Stimulated activated CD8-positive, alpha-beta memory T cell treated with anti-CD3 and anti-CD28 coated beads, Interleukin-4, amount 100 ng/mL, for 24 hours (primary cell): ENCODE measurements at regions not wholly inside any gene's neighbourhood (a gene's known extent, or its start where the extent isn't known, plus 50 kb on each side); places are given as distances from the start of the nearest gene placed in this dataset.

Source experiments
- DNase-seq: peaks from one replicate; pipeline ENCODE4 v3.0.0-alpha.2; 2020; ENCODE audit warnings: low read depth

- DNase-seq, result no peak
These were observed 1049.9 kb upstream of the TENM3 start for GRCh38 chr4:181193131-181193930.

DNA sequence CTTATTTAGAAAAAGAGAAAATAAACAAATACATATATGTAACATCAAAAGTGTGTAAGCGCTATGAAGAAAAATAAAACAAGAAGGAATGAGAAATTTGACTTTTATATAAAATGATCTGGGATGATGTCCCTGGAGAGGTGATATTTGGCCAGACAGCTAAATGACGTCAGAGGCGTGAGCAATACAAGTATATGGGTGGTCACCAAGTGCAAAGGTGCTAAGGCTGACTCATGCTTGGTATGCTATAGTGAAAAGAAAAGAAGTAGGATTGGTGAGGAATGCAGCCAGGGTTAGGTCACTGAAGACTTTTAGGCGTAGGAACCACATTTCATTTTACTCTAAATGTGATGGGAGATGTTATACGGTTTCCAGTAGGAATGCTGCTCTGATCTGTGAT is 1049.1 kb upstream of the TENM3 start:
- DNase-seq, result no peak

DNA sequence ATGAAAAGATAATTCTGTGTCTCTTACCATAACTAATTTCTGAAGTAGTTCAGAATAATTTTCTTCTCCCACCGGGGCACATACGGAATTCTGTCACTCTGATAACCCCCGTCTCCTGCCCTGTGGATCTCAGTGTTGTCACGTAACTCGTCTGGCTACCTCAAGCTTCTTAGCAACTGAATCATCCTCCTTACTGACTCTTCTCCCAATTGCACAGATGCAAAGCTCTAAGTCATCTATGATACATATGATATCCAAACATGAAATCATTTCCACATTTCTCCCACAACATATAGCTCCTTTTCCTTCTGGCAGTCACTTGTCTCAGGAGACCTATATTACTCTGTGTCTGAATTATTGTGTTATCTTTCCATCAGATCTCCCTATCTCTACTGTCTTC is 1043.1 kb upstream of the TENM3 start:
- DNase-seq, result no peak

- no peak for DNase-seq
These were observed 1041.0 kb upstream of the TENM3 start for GRCh38 chr4:181202240-181202639.

- no peak for DNase-seq
These were observed 1039.1 kb upstream of the TENM3 start for GRCh38 chr4:181204109-181204508.

DNA sequence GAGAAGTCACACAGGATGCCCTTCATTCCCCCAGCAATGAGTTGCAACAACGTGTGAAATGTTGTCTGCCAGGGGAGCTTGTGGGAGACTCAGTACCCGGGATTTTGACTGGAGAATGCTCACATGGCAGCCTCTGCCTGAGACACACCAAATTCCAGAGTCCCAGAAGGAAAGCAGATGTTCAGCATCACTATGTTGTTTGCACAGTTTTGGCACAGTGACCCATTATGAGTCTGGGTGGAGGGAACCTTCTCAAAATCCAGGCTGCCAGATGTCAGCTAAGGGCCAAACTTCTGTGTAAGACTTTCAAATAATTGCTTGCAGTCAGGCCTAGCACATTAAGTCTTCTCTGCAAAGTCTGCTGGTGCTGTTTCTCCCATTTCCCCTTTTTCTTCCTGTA is 1029.7 kb upstream of the TENM3 start:
- DNase-seq, result no peak

- no peak for DNase-seq
These were observed 1026.7 kb upstream of the TENM3 start for GRCh38 chr4:181216501-181216900.

DNA sequence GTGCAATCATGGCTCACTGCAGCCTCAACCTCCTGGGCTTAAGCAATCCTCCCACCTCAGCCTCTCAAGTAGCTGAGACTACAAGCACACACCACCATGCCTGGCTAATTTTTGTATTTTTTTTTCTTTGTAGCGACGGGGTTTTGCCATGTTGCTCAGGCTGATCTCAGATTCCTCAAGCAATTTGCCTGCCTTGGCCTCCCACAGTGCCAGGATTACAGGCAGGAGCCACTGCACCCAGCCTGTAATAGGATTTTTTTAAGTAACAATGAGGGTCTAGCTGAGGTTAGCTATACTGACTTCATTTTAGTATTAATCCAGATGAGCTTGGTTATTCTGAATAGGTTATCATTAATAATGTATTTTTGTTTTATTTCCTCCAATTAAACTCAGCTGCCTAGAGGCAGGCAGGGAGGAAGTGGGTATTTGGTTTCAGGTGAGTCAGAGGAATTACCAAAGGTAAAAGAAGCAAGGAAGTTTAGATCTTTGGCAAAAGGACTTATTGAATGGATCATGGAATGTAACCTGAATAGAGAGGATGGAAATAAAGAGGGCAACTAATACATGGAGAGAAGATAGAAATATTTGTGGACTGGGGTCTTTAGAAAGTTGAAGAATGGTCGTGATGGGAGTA is 1023.3 kb upstream of the TENM3 start:
- DNase-seq, result no peak

DNA sequence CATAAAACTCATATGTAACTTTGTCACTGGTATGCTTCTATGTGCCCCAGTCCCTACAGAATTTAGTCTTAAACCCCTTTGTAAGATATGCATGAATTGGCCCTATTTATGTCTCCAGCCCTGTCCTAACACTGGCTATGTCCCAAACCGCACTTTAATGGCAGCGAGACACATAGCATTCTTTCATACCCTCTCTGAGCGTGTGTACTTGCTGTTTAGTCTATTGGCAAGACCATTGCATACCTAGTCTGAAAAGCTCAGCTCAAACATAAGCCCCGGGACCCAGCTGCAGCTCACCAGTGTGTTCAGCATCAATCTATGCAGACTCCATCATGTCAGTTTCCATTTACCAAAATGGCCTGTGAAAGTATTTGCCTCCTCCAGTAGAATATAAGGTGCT is 1018.4 kb upstream of the TENM3 start:
- DNase-seq, result no peak

DNA sequence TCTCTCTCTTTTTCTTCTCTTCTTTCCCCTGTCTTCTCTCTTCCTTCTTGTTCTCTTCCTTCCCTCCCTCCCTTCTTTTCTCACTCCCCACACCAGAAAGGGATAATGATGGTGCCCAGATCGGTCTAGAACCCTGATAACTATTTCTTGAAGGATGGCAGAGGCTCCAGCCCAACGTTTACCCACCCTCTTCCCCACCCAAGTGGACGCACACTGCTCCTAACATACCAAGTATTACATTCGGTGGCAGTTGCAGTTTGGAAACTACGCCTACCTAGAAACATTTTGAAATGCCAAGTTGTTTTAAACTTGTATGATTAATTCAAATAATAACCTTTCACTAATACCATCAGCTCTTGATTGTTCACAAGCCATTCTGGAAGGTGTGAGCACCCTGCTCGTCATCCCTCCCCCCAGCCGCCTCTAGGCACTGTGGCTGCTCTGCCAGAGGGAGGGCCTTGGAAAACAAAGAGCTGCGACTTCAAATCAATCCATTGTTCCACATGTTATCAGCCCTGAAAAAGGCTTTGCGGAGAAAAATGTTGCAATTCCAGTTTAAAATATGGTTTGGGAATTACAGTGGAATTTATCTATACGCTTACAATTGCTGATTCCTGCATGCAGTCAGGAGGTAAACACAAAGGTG is 1017.5 kb upstream of the TENM3 start:
- no peak for DNase-seq

DNA sequence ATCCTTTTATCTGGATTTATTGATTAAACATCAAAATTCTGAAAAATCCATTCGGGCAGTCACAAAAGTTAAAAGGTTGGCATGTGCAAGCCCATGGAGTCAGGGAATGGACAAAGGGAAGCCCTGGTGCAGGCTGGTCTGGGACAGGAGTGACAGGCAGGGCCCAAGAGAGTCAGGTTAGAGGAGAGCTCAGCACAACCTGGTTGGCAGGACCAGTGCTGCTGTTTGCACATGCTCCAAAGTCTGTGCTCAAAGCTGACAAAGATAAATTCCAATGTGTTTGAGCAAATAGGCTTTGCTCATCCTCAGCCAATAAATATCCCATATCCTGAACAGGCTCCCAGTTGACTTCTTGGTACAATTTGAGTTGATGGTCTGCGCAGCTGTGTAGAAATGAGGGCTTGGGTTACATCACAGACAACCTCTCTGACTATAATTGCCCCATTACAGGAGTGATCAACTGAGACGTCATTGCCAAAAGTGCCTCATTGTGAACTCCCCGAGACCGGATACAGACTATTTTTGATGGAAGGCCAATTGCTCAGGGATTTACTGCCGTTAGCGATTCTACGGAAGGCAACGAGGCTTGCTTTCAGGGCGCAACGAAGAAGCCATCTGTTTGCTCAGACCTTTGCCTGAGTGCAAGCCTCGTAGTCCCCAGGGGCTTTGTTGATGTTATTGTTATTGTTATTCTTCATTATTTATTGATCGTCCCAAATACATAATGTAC is 1008.1 kb upstream of the TENM3 start:
- no peak for DNase-seq

DNA sequence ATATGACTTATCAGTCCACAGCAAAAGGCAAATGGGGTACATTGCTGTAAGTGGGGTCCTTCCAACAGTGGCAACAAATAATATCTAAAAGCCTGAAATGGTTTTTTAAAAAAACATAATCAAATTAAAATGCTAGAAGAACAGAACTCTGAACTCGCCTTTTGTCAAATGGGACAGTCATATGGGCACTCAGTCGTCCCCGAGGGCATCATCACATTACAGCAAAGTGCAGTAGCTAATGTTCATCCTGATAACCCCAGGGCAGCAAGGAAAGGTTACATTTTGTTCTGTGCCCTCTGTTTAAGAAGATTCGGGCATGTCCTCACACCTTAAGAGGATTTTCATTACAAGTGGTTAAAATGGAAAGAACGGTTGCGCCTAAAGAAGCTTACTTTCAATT is 997.9 kb upstream of the TENM3 start:
- no peak for DNase-seq

- DNase-seq, result no peak
These were observed 994.2 kb upstream of the TENM3 start for GRCh38 chr4:181249031-181249430.

DNA sequence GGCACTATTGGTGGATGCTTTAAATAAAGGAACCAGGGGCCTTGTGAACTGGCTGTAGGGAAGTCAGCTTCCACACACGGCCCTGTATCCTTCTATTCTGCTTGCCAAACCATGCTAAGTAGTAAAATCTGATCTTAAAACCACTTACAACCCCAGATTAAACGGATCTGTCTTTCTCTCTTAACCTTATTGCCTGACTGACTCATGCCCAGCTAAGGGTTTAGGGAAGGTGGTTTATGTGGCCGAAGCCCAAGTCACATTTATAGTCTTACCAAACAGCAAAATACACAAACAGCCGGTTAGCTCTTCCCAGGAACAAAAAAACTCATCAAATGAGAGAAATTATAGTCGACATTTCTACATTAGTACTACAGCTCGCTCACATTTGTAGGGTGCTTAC is 988.4 kb upstream of the TENM3 start:
- DNase-seq, result no peak

DNA sequence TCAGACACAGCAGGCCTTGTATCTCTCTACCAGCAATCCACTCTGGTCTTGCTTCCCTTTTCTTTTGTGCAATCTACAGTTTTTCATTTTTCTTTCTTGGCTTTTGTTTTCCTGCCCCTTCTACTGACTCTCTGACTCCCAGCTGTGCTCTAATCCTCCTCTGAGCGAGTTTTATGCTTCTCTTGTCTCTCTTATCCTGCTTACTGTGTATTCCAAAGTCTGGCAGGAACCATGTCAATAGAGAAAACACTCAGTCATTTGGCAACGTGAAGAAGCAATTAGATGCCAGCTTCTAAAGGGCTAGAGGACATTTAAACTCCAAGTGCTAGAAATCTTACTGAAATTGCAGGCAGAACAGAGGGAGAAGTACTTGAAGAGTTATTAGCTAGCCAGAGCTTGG is 984.6 kb upstream of the TENM3 start:
- no peak for DNase-seq

DNA sequence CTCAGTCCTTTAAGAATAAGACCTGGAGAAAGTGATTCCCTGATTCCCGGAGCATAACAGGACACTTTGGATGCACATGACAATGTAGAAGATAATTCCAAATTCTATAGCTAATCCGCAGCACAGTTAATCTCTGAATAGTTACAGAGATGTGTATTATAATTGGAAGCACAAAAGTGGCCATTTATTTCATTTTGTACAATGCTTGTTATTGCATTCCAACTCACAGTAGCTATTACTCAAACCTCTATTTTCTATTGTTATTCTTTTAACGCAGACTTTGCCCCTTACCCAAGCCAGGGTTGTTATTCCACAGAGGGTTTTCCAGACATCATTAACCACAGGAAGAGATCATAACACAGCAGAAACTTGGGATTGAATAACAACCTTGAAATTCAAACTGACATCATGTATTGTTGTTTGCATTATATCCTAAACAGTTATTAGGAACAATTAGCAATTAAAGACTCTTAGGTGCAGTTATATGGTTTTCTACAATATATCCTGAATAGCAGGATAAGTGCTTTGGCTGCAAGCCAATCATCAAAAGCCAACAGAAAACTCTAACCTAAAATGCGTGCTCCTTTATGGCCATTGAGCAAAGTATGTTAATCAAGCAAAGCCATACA is 984.0 kb upstream of the TENM3 start:
- no peak for DNase-seq

GRCh38 chr4:181261279-181261678 is 981.9 kb upstream of the TENM3 start:
- no peak for DNase-seq

DNA sequence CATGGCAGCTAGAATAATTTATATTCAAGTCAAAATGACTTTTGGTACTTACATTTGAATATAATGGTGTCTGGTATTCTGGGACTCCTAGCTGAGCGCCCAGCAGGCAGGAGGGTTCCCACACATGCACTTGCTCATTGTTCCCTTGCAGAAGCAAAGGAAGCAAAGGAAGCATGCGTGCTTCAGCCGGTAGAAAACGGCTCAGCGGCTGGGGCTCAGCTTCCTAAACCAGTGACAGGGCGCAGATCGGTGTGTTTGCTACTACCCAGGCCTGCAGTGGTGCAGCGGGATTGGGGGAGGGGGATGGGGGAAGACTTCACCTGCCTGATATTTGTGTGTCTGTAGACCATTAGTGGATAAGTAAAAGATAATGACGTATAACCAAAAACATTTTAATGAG is 978.3 kb upstream of the TENM3 start:
- DNase-seq, result no peak

- DNase-seq, result no peak
These were observed 977.8 kb upstream of the TENM3 start for GRCh38 chr4:181265370-181265769.

DNA sequence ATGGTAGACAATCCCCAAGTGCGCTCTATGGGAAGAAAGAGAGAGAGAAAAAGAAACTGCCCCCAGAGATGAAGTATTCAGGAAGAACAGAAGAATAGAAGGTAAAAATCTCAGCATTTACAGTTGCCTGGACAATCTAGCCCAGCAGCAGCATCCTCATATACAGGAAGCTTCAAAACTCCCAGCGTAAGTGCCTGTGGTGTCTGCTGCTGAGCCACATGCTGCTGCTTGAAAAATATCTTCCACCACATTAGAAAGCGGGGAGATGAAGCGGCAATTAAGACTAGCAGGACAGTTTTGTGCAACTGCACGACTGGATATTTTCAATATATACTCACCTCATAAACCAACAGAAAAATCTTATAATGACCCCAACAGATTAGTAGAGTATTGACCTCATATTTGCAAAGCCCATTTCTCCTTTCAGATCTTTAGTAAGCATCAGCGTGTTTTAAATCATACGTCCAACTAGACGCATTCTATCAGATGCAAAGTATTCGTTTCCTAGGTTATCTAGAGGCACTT is 972.0 kb upstream of the TENM3 start:
- DNase-seq, result no peak

DNA sequence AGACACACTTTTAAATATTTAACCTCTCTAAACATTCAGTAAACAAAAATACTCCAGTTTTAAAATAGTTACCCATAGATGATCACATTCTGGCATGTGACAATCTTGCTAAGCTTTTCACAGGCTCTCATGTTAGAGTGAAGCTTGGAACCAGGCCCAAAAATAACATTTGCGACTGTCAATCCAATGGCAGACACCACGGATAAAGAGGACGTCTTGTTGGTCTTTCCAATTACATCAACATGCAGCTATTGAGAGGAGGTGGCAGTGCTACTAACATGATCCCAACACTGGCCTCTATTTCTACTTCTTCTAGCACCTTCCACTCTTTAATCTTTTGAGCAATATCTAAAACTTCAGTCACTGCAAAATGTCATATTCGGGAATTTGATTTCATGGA is 970.8 kb upstream of the TENM3 start:
- DNase-seq, result no peak

DNA sequence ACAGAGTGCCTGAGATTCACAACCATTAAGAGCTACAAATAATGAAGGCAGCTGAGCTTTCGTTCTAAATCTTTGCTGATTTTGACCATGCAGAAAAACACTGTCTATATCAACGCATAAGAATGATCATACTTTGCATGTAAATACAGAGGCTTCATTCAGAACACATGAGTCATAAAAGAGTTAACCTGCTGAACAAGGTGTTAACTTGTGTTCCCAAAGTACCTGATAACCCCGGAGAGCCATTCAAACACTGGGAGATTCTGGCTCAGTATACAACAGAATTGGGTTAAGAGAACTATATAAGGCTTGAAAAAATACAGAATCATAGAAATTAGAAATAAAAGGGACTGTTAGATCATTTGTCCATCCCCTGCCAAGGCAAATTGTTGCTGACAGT is 964.3 kb upstream of the TENM3 start:
- DNase-seq, result no peak
